ENCODE measurements at regions not wholly inside any gene's neighbourhood (a gene's known extent, or its start where the extent isn't known, plus 50 kb on each side); places are given as distances from the start of the nearest gene placed in this dataset.
"Not testable (repeated sequence)": the region's sequence is repeated elsewhere in the genome, so short reads cannot be mapped to it uniquely, and the experiment has no call there.

GRCh38 chr13:44054525-44054924 is 174.8 kb downstream of the LACC1 start:
- DNase-seq (ENCODE audit: low read depth, low spot score) = no peak

- not testable (repeated sequence) for DNase-seq (ENCODE audit: low read depth, low spot score)
Measured at GRCh38 chr13:44055681-44056080, 176.0 kb downstream of the LACC1 start.

GRCh38 chr13:44058067-44058466 is 178.4 kb downstream of the LACC1 start:
- DNase-seq (ENCODE audit: low read depth, low spot score) = no peak

GRCh38 chr13:44058624-44059215 is 179.0 kb downstream of the LACC1 start:
- no peak for DNase-seq (ENCODE audit: low read depth, low spot score)

- DNase-seq (ENCODE audit: low read depth, low spot score) = no peak
Measured at GRCh38 chr13:44061876-44062275, 182.2 kb downstream of the LACC1 start.

- no peak for DNase-seq (ENCODE audit: low read depth, low spot score)
Measured at GRCh38 chr13:44063467-44063866, 183.8 kb downstream of the LACC1 start.

GRCh38 chr13:44063881-44064280 is 184.2 kb downstream of the LACC1 start:
- no peak for DNase-seq (ENCODE audit: low read depth, low spot score)

GRCh38 chr13:44064357-44064756 is 184.7 kb downstream of the LACC1 start:
- no peak for DNase-seq (ENCODE audit: low read depth, low spot score)

GRCh38 chr13:44068169-44068568 is 188.5 kb downstream of the LACC1 start:
- DNase-seq (ENCODE audit: low read depth, low spot score) = no peak

GRCh38 chr13:44068737-44069136 is 189.0 kb downstream of the LACC1 start:
- DNase-seq (ENCODE audit: low read depth, low spot score) = no peak

GRCh38 chr13:44072536-44072935 is 192.8 kb downstream of the LACC1 start:
- DNase-seq (ENCODE audit: low read depth, low spot score) = no peak

GRCh38 chr13:44074611-44075010 is 194.9 kb downstream of the LACC1 start:
- DNase-seq (ENCODE audit: low read depth, low spot score) = no peak

GRCh38 chr13:44075113-44075512 is 195.4 kb downstream of the LACC1 start:
- no peak for DNase-seq (ENCODE audit: low read depth, low spot score)

GRCh38 chr13:44078806-44079376 is 199.2 kb downstream of the LACC1 start:
- DNase-seq (ENCODE audit: low read depth, low spot score) = no peak

- no peak for DNase-seq (ENCODE audit: low read depth, low spot score)
Measured at GRCh38 chr13:44079413-44080205, 199.9 kb downstream of the LACC1 start.

- DNase-seq (ENCODE audit: low read depth, low spot score) = no peak
Measured at GRCh38 chr13:44084146-44084545, 204.4 kb downstream of the LACC1 start.

GRCh38 chr13:44086389-44086788 is 206.7 kb downstream of the LACC1 start:
- DNase-seq (ENCODE audit: low read depth, low spot score) = no peak

GRCh38 chr13:44088411-44088810 is 208.7 kb downstream of the LACC1 start:
- no peak for DNase-seq (ENCODE audit: low read depth, low spot score)

GRCh38 chr13:44088991-44089413 is 209.3 kb downstream of the LACC1 start:
- DNase-seq (ENCODE audit: low read depth, low spot score) = no peak

- DNase-seq (ENCODE audit: low read depth, low spot score) = no peak
Measured at GRCh38 chr13:44089452-44089851, 209.7 kb downstream of the LACC1 start.

GRCh38 chr13:44092078-44092970 is 212.6 kb downstream of the LACC1 start:
- no peak for DNase-seq (ENCODE audit: low read depth, low spot score)
